SKM-1 treated with dmso at 0.1 percent for 144 hours (cell line): ENCODE measurements at regions not wholly inside any gene's neighbourhood (a gene's known extent, or its start where the extent isn't known, plus 50 kb on each side); places are given as distances from the start of the nearest gene placed in this dataset.

Experiments used
- DNase-seq: peaks from one replicate; lab custom pipeline; 2025; ENCODE audit not compliant: unreplicated experiment; lab: John Stamatoyannopoulos, UW

- DNase-seq, result no peak
Measured at GRCh38 chr1:239870194-239870593, 221.5 kb upstream of the FMN2 start.

- no peak for DNase-seq
Measured at GRCh38 chr1:239872626-239873025, 219.1 kb upstream of the FMN2 start.

DNA sequence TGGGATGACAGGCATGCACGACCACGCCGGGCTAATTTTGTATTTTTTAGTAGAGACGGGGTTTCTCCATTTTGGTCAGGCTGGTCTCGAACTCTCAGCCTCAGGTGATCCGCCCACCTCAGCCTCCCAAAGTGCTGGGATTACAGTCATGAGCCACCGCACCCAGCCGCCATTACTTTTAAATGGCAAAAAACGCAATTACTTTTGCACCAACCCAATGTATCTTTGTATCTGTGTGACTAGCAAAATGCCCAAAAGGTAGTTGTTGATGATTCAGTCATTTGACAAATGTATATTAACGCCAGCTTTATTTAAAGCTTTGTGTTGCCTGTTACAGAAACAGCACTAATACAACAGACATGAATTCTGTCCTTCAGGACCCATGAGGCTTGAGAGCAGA is 216.9 kb upstream of the FMN2 start:
- no peak for DNase-seq

- no peak for DNase-seq
Measured at GRCh38 chr1:239879321-239880170, 212.1 kb upstream of the FMN2 start.

GRCh38 chr1:239882967-239883366 is 208.7 kb upstream of the FMN2 start:
- DNase-seq, result no peak

GRCh38 chr1:239884796-239885195 is 206.9 kb upstream of the FMN2 start:
- DNase-seq, result no peak

DNA sequence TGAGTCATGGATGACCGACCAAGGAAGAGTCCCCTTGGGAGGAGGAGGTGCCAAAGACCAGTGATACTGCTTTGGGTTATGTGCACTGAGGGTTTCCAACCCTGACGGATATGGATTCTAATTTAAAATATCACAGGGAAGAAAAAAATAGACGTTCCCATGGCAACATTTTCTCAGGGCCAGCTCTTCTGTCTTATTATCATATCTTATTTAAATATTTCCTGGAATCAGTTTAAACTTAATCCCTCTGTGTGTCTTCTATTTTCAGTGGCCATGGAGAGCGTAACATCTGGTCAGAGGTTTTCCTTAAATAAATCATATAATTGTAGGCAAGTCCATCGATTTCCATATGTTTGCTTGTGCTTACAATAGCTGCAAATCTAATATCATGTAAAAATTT is 205.4 kb upstream of the FMN2 start:
- DNase-seq, result no peak

GRCh38 chr1:239888639-239889038 is 203.0 kb upstream of the FMN2 start:
- no peak for DNase-seq

GRCh38 chr1:239891621-239892358 is 199.9 kb upstream of the FMN2 start:
- no peak for DNase-seq

DNA sequence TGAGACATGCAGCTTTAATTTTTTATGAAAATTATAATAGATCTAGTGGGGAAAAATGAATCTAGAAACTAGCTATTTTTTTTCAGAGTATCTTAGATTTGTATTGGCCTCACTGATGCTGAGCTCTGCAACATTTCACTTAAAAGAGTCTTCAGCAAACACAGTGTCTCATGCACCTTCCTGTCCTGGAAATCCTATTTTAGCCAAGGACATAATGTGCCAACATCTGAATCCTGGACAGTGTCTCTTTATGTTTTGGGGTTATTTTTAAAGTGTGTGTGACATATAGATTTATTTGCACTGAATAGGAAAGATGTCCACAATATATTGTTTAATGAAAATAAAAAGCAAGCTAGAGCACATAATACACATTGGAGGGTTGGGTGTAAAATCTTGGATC is 199.1 kb upstream of the FMN2 start:
- no peak for DNase-seq

DNA sequence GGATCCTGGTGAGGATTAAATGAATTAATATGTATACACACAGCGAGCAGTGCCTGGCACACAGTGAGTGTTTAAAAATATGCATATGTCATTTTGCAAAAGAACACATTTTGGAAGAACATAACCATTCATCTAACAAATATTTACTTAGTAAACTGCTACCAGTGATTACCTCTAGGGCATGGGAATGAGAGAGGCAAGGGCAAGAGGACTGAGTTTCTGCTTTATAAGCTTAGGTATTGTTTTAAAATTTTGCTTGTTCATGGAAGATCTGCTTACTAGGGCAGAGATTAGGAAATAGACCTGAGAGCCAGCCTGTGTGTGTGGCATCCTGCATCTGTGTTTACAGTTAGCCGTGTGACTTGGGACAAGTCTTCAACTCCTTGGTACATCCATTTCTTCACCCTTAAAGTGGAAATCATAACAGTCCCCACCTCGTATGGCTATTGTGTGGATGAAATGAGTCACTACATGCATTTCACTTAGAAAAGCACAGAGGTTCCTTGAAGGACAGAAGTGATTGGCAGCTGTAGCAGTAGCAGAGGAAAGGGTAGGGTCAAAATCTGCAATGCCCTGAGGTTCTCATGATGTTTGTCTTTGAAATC is 198.5 kb upstream of the FMN2 start:
- DNase-seq, result no peak

DNA sequence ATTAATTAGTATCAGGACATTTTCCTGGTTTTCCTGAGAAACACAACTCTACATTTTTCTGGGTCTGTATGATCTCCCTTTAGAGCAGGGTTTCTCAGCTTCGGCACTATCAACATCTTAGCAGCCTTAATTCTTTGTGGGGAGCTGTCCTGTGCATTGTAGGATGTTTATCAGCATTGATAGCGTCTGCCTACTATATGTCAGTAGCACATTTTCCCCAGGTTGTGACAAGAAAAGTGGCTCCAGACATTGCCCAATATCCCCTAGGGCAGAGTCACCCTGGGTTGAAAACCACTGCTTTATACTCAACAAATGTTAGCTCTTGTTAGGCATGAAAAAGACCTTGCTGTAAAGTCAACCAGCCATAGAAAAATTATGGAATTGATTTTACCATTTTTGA is 195.1 kb upstream of the FMN2 start:
- DNase-seq, result no peak

DNA sequence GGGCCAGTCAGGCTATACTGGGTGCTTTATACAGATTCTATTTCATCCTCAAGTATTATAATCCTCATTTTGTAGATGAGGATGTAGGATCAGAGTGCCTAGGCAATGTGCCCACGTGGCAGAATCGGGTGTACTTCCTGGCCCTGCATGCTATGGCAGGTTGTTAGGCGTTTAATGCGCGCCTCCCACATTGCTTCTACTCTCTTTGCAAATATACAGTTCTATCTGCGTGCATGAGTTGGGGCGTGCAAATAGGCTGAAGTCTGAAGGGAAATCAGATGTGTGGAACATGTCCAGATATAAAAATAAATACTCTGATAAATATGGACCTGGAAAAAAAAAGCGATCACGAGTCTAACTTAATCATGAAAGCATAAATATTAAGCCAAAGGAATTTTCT is 194.7 kb upstream of the FMN2 start:
- no peak for DNase-seq

- no peak for DNase-seq
Measured at GRCh38 chr1:239897458-239897857, 194.2 kb upstream of the FMN2 start.

GRCh38 chr1:239898062-239898730 is 193.5 kb upstream of the FMN2 start:
- peak; percentile 94 for DNase-seq

DNA sequence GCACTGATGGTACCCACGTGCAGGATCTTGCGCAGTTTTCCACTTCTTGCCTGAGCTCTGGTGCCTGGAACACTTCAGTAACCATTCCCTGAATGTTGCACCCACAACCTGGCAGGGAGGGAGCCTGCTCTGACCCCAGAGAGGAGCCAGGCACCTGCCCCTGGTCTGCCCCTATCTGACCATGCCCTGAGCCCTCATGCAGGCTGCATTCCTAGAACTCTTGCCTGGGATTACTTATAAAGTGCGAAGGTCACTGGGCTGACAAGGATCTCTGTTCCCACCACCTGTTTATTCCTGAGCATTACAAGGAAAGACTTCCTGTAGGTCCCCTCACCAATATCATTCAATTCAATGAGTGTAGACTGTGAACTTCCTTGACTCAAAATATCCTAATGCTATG is 191.9 kb upstream of the FMN2 start:
- no peak for DNase-seq

GRCh38 chr1:239906394-239906793 is 185.3 kb upstream of the FMN2 start:
- DNase-seq, result no peak

DNA sequence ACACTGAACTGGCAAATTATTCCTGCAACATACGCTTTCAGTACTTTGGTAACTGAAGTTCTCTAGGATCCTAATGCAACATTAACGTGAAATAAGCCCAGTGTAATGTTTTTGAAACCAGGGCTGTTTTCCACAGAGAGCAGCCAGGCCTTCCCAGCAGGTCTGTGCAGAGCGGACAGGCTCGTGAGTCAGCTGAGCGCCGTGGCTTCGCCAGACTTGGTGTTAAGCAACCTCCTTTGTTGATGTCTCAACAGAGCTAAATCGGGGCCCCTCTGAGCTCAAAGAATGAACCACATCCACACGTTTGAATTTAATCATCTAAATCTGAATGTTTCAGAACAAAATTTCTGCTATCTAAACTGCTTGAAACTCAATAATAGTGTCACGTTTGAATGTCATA is 181.8 kb upstream of the FMN2 start:
- DNase-seq, result peak; percentile 94

DNA sequence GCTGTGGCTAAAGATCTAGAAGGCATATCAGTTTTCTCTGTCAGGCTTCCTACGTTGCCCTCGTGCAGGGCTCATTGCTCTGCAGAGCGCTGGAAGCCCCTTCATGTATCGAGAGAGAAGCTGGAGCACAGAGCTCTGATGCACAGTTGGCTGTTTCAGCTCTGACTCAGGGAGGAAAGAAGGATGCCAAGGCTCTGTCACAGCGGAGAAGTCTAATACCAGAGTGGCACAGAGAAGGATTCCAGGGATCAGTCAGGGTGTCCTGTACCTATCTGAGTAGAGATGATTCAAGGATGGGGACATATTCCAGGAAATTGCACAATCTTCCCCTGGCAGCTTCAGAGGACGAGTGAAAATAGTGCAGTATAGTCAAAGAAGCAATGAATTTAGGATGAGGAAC is 179.2 kb upstream of the FMN2 start:
- DNase-seq, result peak; percentile 22

- DNase-seq, result no peak
Measured at GRCh38 chr1:239913141-239913585, 178.5 kb upstream of the FMN2 start.

- peak; percentile 18 for DNase-seq
Measured at GRCh38 chr1:239914751-239915231, 176.9 kb upstream of the FMN2 start.
